Activated effector memory CD4-positive, alpha-beta T cell treated with anti-CD3 and anti-CD28 coated beads, Interleukin-2, amount 50 U/mL, for 16 hours (primary cell): ENCODE measurements at regions not wholly inside any gene's neighbourhood (a gene's known extent, or its start where the extent isn't known, plus 50 kb on each side); places are given as distances from the start of the nearest gene placed in this dataset.

Experiments used
- DNase-seq: peaks from one replicate; pipeline ENCODE4 v3.0.0-alpha.2; 2020

DNA sequence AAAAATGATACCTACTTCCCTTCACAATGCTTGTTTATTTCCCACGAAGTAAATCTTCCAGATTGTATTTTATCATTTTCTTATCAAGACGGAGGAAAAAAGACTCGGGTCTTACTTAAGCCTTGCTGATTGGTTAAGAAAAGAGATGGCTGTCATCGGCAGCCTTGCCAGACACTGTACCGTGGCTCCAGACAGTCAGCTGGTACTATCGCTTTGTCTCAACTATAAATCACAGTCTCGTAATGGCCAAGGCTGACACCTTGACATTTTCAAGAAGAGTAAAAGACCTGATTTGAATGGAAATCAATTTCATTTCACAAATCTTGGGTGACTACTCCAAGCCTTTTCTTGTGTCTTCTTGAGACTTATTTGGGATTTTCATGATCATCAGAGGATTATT lies 868.0 kb downstream of the USP25 start:
- DNase-seq = no peak

DNA sequence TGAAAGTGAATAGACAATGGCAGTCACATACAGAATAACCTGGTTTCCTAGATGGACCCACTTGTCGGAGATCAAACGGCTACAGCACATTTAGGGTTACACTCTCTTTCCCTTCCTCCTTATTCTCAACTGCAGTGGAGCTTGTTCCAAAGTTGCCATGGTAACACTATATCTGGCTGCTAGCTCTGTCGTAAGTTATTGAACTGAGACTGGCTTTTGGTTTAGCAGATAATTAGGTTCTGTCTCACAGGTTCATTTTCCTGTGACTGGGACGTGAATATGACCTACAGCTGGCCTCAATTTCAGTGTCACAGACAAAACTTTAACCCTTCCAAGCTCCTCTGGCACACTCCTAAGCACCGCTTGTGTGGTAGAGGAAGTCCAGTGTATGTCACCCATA lies 875.8 kb downstream of the USP25 start:
- no peak for DNase-seq

DNA sequence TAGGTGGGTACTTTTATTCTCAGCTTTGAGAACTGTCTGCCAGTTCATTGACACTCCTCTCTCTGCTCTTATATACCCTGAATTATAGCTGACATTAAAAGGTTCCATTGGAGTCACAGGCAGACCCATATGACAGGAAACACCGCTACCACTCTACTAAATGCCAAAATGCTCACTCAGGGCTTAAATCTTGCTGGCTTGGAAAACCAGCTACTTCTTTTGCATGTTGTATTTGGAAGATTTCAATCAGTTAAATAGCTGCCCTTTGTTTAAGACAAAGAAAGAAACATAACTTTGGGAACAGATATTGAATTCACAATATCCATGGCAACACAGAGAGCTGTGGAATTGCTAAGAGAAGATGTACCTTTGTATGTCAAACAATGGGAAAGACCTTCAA lies 876.5 kb downstream of the USP25 start:
- DNase-seq = no peak

DNA sequence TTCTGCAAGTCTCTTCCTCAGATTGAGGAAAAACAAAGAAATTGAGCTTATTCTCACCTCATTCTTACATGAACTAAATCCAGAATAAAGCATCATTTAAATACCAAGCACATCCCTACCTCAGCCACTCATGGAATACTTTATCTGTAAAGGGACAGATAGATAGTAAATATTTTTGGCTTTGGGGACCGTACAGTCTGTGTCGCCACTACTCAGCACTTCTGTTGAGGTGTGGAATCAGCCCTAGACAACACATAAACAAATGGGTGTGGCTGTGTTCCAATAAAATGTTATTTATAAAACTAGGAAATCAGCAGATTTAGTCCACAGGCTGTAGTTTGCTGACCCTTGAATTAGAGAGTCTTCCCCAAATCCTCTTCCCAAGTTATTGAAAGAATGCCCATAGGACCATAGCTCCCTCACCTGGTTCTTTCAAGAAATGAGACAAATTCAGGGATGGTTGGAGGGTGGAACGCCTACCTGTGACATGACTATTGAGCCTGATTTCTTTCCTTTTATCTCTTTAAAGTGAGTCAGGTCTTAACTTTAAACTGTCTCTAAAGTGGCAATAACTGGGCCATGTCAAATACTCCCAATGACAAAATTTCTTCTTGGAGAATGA lies 878.5 kb downstream of the USP25 start:
- no peak for DNase-seq

DNA sequence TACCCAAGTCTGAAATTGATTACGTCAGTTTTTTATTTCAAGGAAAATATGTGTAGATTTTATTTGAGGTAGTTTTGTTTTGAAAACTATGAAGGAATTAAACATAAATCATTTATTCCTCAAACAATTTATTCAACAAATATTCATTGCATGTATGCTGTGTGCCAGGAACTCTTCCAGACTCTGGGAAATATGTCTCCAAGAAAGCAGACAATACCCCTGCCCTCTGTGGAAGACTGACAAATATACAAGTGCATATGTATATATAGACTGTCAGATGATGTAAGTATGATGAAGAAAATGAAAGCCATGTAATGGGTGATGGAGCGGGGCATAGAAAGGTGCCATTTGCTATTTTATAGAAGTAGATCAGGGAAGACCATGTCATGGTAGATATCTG lies 889.5 kb downstream of the USP25 start:
- DNase-seq = no peak

DNA sequence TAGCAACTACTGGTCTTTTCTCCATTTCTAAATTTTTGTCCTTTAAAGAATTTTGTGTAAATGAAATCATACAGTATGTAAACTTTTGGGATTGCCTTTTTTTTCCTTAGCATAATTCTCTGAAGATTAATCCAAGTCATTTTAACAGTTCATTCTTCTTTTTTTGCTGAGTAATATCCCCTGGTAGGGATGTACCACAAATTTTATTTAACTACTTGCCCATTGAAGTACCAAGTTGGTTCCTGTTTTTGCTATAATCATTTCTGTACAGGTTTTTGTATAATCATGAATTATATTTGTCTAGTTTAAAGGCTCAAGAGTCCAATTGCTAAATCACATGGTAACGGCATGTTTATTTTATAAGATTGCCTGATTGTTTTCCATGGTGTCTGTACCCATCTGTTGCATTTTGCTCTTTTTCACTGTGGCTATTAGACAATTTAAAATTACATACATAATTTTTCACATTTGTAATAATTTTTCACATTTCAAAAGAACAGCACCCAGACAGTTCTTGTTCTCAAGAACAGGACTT lies 891.1 kb downstream of the USP25 start:
- no peak for DNase-seq

DNA sequence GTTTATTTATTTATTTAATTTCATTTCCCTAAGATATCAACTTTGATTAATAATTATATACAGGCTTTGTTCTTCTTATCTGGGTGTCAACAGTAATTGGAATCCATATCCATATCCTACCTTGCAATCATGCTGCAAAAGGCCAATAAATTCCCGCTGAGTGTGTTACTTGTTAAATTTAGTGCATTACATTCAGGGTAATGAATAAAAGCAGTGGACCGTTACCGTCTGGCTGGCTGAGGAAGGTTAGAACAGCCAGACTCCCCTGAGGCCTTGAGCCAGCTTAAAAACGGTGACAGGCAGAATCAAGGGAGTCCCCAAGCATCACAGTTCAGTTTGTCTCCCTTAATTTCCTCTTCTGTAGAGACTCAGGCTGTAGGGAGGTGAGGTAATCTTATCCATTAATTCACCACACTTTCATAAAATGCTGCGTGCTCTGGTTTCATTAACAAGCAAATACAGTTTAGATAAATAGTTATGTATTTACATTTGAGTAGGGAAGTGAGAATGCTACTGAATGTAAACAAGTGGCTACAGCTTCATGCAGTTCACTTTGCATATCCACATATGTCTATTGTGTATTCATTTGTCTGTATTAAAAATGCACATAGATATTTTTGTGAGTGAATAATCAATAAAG lies 888.2 kb upstream of the CXADR start:
- no peak for DNase-seq

DNA sequence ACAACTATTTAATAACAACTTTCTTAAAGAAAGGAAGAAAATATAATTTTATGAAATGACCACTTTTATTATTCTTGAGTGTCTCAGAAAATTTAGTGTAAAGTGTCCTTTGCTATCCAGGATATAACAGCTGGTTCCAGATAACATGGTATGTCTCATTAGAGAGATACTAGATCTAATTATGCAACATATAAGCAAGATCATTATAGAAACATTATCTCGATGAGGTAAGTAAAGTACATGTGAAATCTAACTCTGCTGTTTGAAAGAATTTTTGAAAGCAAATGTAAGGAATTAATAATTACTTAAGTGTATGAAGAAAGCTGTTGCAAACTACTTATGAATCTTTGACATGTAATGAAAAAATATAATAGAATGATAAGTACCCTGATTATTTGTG lies 887.4 kb upstream of the CXADR start:
- no peak for DNase-seq

DNA sequence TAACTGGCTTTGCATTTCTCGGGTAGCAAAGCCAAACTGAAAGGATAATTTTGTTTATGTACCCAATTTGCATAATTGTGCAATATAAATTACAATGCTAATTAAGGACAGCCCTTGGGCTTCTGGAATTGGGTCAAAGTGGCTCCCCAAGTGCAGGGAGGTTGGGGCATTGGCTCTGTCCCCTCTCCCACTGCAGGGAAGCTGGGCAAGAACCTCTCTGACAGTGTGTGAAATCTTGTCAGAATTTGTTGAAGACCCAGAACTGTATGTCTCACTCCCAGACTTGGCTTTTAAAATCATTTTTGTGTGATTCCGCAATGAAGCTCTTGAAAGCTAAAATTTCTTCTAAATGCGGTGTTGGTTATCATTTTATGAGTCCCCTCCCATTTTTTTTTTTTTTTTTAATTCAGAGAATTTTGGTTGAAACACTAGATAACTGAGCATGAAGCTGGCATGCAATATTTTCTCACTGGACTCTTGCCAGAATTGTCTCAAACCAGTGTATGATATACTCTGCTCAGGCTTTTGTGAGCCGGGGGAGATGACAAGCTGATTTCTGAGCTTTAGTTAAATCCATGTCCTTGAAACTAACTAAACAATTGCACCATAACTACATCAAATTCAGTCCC lies 878.9 kb upstream of the CXADR start:
- DNase-seq = no peak

DNA sequence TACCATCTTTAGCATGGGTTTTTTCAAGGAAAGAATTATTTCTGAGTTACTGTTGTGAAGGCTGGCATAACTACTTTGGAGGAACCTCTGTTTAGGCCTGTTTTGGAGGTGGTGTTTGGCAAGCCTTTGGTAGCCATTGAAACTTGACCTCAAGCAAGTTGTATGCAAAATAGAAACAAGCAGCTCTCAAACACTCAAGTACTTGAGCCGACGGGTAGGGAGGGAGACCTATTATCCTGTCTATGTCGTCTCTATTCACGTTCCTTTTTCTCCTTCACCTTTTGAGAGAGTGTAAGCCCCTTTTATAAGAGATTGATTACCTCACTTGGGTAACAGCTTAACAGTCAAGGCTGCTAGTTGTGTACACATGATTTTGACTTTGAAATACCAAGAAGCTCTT lies 878.3 kb upstream of the CXADR start:
- no peak for DNase-seq

DNA sequence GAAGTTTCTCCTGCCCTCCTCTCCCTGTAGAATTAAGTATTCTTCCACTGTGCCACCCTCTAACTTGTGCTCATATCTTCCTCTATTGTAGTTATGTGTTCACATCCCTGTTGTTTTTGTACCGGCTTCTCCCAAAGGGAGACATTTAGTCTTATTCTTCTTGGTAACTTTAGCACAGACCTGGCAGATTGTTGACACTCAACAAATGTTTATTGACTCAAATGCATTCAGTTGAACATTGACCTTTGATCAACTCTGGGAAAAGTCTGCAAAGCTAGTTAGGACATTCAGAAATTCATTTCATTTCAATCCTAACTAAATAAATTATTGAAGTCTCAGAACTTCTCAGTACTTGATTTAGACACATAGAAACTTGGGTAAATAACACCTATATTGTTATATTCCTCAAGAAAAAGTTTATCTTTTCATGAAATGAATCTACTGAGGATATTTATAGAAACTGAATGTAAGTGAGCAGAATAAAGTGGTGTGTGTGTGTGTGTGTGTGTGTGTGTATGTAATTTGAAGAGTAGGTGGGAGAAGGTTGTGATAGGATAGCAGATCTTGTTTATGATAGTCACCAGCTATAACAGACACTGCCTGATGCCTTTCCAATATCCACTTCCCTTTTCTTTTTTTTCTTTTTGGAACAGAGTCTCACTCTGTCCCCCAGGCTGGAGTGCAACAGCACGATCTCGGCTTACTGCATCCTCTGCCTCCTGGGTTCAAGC lies 872.4 kb upstream of the CXADR start:
- DNase-seq = no peak

DNA sequence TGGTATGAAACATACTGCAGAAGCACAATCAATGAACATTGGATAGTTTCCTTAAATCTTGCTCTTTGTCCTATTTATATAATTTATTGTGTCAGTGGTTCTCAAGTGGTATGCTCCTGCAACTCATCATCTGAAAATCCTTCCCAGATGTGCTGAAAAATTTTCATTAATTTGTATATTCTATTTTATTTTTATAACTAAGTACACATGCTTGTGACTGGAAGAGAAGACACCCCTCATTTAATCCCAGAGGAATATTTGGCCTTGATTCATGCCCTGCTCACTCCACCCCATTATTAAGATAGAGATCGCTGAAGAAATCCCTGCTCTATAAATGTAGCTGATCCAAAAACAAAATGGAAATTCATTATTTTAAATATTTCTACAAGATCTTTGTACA lies 870.5 kb upstream of the CXADR start:
- DNase-seq = no peak

DNA sequence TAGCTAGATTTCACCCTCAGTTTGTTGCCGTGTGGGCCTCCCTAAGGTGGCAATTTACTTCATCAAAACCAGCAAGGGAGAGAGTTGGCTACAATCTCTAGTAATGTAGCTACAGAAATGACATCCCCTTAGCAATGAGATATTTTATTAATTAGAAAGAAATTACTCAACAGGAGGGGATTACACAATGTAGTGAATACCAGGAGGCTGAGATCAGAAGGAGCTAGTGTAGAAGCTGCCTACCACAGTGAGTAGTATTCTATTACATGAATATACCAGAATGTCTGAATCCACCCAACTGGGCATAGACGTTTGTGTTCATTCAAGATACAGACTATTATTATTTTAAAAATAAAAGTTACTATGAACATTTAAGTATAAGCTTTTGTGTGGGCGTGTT lies 868.2 kb upstream of the CXADR start:
- no peak for DNase-seq

DNA sequence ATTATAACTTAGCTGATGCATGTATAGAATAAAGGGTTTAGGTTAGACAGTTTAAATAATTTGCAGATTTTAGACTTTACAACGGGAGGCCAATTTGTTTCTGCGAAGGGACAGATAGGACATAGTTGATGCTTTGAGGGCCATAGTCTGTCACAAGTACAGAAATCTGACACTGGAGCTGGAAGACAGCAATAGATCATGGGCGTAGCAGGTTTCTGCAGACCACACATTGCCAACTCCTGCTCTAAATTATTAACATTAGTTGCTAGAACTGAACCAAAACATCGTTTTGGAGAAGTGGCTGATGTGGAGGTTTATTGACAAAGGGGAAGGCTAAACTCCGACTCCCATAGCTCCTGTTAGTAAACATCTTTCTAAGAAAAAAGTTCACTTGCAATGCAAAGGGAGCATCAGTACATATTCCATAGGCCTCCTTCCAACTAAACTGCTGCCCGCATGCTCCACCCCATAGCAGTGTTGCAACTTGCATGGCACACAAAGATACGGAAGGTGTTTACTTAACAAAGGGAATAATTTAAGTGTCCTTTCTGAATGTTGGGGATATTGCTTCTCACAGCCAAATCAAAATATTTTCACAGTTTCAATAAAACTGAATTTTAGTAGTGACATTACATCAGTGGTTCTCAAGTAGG lies 862.0 kb upstream of the CXADR start:
- no peak for DNase-seq

DNA sequence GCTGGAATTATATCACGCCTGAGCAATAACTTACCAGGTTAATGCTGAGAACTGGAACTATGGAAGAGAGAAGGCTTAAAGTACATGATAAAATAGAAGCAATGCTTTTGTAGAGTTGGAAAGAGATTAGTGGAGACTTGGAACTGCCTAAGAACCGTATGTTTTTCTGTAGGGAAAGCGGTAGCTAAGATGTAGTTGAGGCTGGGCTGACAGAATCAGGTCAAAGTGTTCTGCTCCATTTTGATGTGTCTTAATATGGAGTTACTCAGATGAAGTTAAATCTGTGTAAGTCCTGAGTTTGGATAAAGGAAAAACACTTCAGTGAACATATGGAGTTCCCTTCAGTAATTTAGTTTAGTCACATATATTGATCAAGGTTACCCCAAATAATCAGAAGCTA lies 860.9 kb upstream of the CXADR start:
- DNase-seq = no peak

DNA sequence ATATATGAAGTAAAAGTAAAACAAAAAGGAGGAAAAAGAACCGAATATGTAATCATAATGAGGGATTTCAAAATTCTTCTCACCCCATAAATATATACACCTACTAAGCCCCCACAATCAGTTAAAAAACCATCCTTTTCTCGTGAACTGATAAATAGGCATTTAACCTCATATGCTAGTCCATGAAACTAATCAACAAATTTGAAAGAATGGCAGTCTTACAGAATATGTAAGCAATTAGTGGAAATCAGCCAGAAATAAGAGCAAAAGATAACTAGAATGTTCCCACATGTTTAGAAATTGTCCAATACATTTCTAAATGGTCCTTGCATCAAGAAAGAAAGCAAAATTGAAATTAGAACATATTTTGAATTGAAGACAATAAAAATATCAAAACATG lies 849.4 kb upstream of the CXADR start:
- DNase-seq = no peak

DNA sequence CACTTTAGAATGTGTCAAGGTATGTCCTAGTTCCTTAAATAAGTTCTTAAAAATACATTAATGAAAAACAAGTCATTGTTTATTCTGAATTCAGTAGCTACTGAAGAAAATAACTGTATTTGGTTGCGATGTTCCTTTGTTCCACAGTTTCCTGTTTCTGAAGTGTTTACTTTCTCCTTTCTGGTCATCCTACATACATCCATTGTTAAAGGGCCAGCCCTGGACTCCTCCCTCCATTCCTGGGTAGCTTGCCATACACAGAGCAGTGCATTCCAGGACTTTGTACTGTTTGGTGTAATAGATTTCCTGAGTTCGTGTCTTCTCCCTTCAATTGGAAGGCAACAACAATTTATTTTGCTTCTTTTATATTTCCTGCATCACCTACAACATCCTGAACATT lies 845.4 kb upstream of the CXADR start:
- DNase-seq = no peak

DNA sequence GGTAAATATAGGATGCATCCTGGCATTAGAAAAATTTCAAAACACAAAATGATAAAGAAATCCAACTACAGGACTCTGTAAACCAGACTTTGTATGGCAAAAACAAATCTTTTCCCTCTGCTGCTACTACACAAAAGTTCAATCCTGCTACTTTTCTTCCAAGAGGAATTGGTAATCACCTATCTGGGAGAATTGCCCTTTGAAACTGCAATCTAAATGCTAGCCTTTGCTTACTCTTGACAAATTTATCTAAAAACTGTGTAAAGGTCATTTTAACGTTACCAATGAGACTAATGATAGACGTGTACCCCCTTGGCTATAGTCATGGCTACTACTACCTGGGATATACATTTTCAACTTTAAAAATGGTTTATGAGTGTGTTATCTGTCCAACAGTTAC lies 837.9 kb upstream of the CXADR start:
- no peak for DNase-seq

DNA sequence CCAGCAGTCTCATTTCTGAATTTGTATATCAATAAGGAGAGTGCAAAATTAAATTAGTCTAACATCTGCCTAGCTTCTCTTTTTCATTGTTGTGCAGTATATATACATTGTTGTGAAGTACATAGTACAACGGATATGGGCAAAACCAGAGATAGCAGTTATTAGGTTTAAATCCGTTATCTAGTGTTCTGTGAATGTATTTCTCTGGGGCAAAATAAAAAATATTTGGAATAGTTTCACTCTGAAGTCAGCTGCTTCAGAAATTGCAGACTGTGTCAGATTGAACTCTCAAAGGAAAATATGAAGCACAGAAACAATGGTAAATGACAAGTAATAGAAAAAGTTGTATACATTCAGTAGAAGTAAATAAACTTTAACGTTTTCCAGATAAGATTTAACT lies 836.5 kb upstream of the CXADR start:
- no peak for DNase-seq

DNA sequence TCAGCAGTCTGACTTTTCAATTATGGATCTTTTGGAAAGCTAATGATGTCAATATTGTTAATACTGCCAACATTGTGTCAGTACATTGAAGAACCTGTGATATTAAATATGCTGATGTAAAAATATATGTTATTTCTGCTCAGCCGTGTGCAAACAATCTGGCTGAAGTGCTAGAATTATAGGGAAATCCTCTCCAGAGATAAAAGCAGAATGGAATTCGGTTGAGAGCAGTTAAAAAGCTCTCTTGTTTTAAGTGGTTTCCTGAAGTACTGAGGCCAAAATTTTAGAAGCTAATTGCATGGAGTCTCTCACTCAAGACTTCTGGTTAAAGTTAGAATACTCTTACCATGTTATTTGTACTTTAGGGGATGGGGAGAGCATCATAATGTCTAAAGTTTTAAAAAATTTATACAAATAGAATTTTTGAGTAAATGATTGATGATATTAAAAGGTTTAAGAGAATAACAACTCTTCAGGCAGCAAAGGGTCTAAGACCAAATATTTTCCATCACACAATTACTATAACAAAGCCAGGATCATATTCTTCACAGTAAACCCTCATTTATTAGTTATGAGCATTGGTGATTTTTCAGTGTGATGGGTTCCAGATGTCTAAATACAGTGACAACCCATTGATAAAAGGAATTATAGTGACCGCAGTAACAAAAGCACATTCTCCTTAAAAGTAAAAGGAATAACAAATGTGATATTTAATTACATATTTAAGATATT lies 834.2 kb upstream of the CXADR start:
- no peak for DNase-seq

DNA sequence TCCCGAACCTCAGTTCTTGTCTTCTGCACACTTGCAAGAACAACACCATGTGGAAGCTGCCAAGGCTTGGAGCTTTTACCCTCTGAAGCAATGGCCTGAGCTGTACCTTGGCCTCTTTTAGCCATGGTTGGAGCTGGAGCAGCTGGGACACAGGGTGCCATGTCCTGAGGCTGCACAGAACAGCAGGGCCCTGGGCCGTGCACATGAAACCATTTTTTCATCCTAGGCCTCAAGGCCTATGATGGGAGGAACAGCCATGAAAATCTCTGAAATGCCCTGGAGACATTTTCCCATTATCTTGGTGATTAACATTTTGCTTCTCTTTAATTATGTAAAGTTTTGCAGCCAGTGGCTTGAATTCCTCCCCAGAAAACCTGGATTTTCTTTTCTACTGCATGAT lies 817.8 kb upstream of the CXADR start:
- DNase-seq = no peak

DNA sequence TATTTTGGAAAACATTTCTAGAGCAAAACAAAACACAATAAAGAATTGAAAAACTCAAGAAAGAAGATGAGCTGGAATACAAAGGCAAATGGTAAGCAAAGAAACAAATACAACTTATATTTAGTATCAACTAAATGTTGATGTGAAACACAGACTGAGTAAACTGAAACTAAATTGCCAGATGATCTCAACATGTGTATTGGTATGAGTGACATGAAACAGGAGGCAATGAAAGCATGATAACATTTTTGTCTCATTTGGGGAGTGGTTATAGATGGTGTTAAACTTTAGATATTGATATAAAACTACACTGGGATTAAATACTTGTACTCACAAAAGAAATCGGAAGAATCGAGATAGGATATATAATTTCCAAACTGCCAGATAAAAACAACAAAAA lies 805.6 kb upstream of the CXADR start:
- no peak for DNase-seq
